ENCODE measurements at regions not wholly inside any gene's neighbourhood (a gene's known extent, or its start where the extent isn't known, plus 50 kb on each side); places are given as distances from the start of the nearest gene placed in this dataset.

- H3K9me3 ChIP-seq (replicated peaks; ENCODE audit: insufficient read depth, low read length): no peaks in the 10 kb centered on the region
- H3K9me2 ChIP-seq (replicated peaks; ENCODE audit: insufficient read depth, low read length): no peaks in the 10 kb centered on the region
- no peaks in the 10 kb centered on the region for H3K36me3 ChIP-seq (replicated peaks; ENCODE audit: insufficient read depth, low read length)
- DNase-seq: no peak
- H3K4me1 ChIP-seq (ENCODE audit: low read length): peaks cover 41% of the 10 kb centered on the region
- no peak overlapping the region for H3K4me3 ChIP-seq (ENCODE audit: low read length)
- TF ChIP-seq EZH2 (optimal IDR thresholded peaks at IDR 0.05; ENCODE audit: low read depth, low read length) (no peak), EZH2phosphoT487 (IDR thresholded peaks at IDR 0.05; ENCODE audit: low read length) (no peak), CTCF (IDR thresholded peaks at IDR 0.05; ENCODE audit: low read length) (no peak)
- H3K27me3 ChIP-seq (replicated peaks; ENCODE audit: insufficient read depth, low read length): no peaks in the 10 kb centered on the region
- no peaks in the 10 kb centered on the region for H4K20me1 ChIP-seq (ENCODE audit: insufficient read depth, low read length)
- peak overlapping the region; percentile 97; the same call in 1 of the 2 replicates for H3K27ac ChIP-seq (ENCODE audit: low read length)
- no peak overlapping the region for H3K9ac ChIP-seq (ENCODE audit: low read length)
- no peaks in the 10 kb centered on the region for H3K79me2 ChIP-seq (ENCODE audit: low read length)
- no peak overlapping the region for H3K4me2 ChIP-seq (ENCODE audit: low read depth, low read length)
- no peak overlapping the region for H2AFZ ChIP-seq (ENCODE audit: low read length)
- peaks cover 27% of the 10 kb centered on the region for H3F3A ChIP-seq (ENCODE audit: insufficient read depth, low read length)
Measured at GRCh38 chr4:13920901-13921300, 293.4 kb upstream of the BOD1L1 start.

DNA sequence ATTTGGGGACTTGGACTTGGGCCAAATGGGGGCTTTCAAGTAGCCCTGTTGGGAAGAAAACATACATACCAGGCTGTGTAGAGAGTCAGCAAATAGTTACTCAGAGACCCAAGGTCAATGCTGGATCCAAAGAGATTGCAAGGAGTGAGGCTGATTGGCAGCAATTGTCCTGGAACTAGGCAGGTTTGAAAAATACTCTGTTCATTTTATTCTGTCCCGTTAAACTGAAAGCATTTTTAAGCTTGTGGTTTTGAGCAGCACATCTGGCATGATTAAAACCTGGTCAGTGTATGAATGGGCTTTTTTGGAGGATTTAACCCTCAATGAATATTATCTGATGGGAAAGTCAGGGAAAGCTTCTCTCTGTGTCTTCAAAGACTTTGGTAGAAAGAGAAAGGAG, 294.3 kb upstream of the BOD1L1 start:
- no peaks in the 10 kb centered on the region for H3K9me2 ChIP-seq (replicated peaks; ENCODE audit: insufficient read depth, low read length)
- no peaks in the 10 kb centered on the region for H4K20me1 ChIP-seq (ENCODE audit: insufficient read depth, low read length)
- peaks cover 41% of the 10 kb centered on the region for H3K4me1 ChIP-seq (ENCODE audit: low read length)
- H3K79me2 ChIP-seq (ENCODE audit: low read length): no peaks in the 10 kb centered on the region
- H3K4me3 ChIP-seq (ENCODE audit: low read length): peak overlapping the region; percentile 39; the same call in 1 of the 2 replicates
- peaks cover 27% of the 10 kb centered on the region for H3F3A ChIP-seq (ENCODE audit: insufficient read depth, low read length)
- no peaks in the 10 kb centered on the region for H3K36me3 ChIP-seq (replicated peaks; ENCODE audit: insufficient read depth, low read length)
- H3K4me2 ChIP-seq (ENCODE audit: low read depth, low read length): peak overlapping the region; percentile 93
- H3K9me3 ChIP-seq (replicated peaks; ENCODE audit: insufficient read depth, low read length): no peaks in the 10 kb centered on the region
- DNase-seq: peak; percentile 79
- TF ChIP-seq CTCF (IDR thresholded peaks at IDR 0.05; ENCODE audit: low read length): no peak
- TF ChIP-seq EZH2 (optimal IDR thresholded peaks at IDR 0.05; ENCODE audit: low read depth, low read length): no peak
- no peak for TF ChIP-seq EZH2phosphoT487 (IDR thresholded peaks at IDR 0.05; ENCODE audit: low read length)
- H3K9ac ChIP-seq (ENCODE audit: low read length): peak overlapping the region; percentile 71
- peak overlapping the region; percentile 97 for H3K27ac ChIP-seq (ENCODE audit: low read length)
- peak overlapping the region; percentile 38 for H2AFZ ChIP-seq (ENCODE audit: low read length)
- H3K27me3 ChIP-seq (replicated peaks; ENCODE audit: insufficient read depth, low read length): no peaks in the 10 kb centered on the region

GRCh38 chr4:13922459-13922858, 294.9 kb upstream of the BOD1L1 start:
- Histone ChIP-seq H3K4me3 (ENCODE audit: low read length) (peak overlapping the region; percentile 39), H3F3A (ENCODE audit: insufficient read depth, low read length) (peaks cover 27% of the 10 kb centered on the region), H3K4me2 (ENCODE audit: low read depth, low read length) (peak overlapping the region; percentile 93), H3K36me3 (replicated peaks; ENCODE audit: insufficient read depth, low read length) (no peaks in the 10 kb centered on the region), H3K9me2 (replicated peaks; ENCODE audit: insufficient read depth, low read length) (no peaks in the 10 kb centered on the region), H2AFZ (ENCODE audit: low read length) (peak overlapping the region; percentile 38), H4K20me1 (ENCODE audit: insufficient read depth, low read length) (no peaks in the 10 kb centered on the region), H3K9ac (ENCODE audit: low read length) (peak overlapping the region; percentile 71), H3K79me2 (ENCODE audit: low read length) (no peaks in the 10 kb centered on the region), H3K9me3 (replicated peaks; ENCODE audit: insufficient read depth, low read length) (no peaks in the 10 kb centered on the region), H3K27me3 (replicated peaks; ENCODE audit: insufficient read depth, low read length) (no peaks in the 10 kb centered on the region), H3K27ac (ENCODE audit: low read length) (peak overlapping the region; percentile 97), H3K4me1 (ENCODE audit: low read length) (peaks cover 41% of the 10 kb centered on the region)
- DNase-seq: peak; percentile 77
- no peak for TF ChIP-seq EZH2 (optimal IDR thresholded peaks at IDR 0.05; ENCODE audit: low read depth, low read length)
- TF ChIP-seq EZH2phosphoT487 (IDR thresholded peaks at IDR 0.05; ENCODE audit: low read length): no peak
- TF ChIP-seq CTCF (IDR thresholded peaks at IDR 0.05; ENCODE audit: low read length): no peak

All from MM.1S (cell line).